Muscle layer of duodenum (tissue), 2 donors: ENCODE measurements at regions not wholly inside any gene's neighbourhood (a gene's known extent, or its start where the extent isn't known, plus 50 kb on each side); places are given as distances from the start of the nearest gene placed in this dataset.
"Not testable (repeated sequence)": the region's sequence is repeated elsewhere in the genome, so short reads cannot be mapped to it uniquely, and the experiment has no call there.

Experiments used
- H3K27ac ChIP-seq: one replicate; pipeline ENCODE4 v1.7.0; 2013; ENCODE audit warnings: mild to moderate bottlenecking, low read length
- H3K27me3 ChIP-seq: one replicate; pipeline ENCODE4 v1.7.0; 2013; ENCODE audit warnings: low read depth, mild to moderate bottlenecking, control low read depth, low read length
- H3K36me3 ChIP-seq, 2 donors: one replicate each; pipeline ENCODE4 v1.7.0; 2013; ENCODE audit warnings: low read length in 2 of 2, control low read depth in 1 of 2, mild to moderate bottlenecking in 1 of 2; ENCODE audit not compliant: insufficient read depth in 2 of 2, control insufficient read depth in 1 of 2
- H3K4me1 ChIP-seq, 2 donors: one replicate each; pipeline ENCODE4 v1.7.0; 2013; ENCODE audit warnings: low read length in 2 of 2, mild to moderate bottlenecking in 2 of 2, control low read depth in 1 of 2, moderate library complexity in 1 of 2; ENCODE audit not compliant: insufficient read depth in 2 of 2, control insufficient read depth in 1 of 2
- H3K4me3 ChIP-seq, 2 donors: one replicate each; pipeline ENCODE4 v1.7.0; 2013; ENCODE audit warnings: low read length in 2 of 2, low read depth in 1 of 2, mild to moderate bottlenecking in 1 of 2
- H3K9me3 ChIP-seq, 2 donors: one replicate each; pipeline ENCODE4 v1.7.0; 2013; ENCODE audit warnings: low read length in 2 of 2, control low read depth in 1 of 2, mild to moderate bottlenecking in 1 of 2; ENCODE audit not compliant: control insufficient read depth in 1 of 2
- donor health status: healthy.

- Histone ChIP-seq H3K4me1 (no peaks in the 10 kb centered on the region), H3K9me3 (no peaks in the 10 kb centered on the region), H3K4me3 (no peak overlapping the region), H3K36me3 (no peaks in the 10 kb centered on the region), H3K27me3 (no peaks in the 10 kb centered on the region), H3K27ac (no peak overlapping the region)
Measured at GRCh38 chr1:187725216-187725615, 896.5 kb downstream of the PLA2G4A start.

GRCh38 chr1:187733232-187733631 is 904.5 kb downstream of the PLA2G4A start:
- Histone ChIP-seq H3K9me3 (no peaks in the 10 kb centered on the region), H3K36me3 (no peaks in the 10 kb centered on the region), H3K27me3 (no peaks in the 10 kb centered on the region), H3K4me1 (no peaks in the 10 kb centered on the region), H3K4me3 (no peak overlapping the region), H3K27ac (no peak overlapping the region)

- Histone ChIP-seq H3K27me3 (no peaks in the 10 kb centered on the region), H3K4me3 (no peak overlapping the region), H3K36me3 (no peaks in the 10 kb centered on the region), H3K4me1 (no peaks in the 10 kb centered on the region), H3K9me3 (no peaks in the 10 kb centered on the region), H3K27ac (no peak overlapping the region)
Measured at GRCh38 chr1:187734427-187734826, 905.7 kb downstream of the PLA2G4A start.

- Histone ChIP-seq H3K4me1 (no peaks in the 10 kb centered on the region), H3K27me3 (no peaks in the 10 kb centered on the region), H3K4me3 (no peak overlapping the region), H3K36me3 (no peaks in the 10 kb centered on the region), H3K27ac (no peak overlapping the region), H3K9me3 (no peaks in the 10 kb centered on the region)
Measured at GRCh38 chr1:187744665-187745064, 915.9 kb downstream of the PLA2G4A start.

GRCh38 chr1:187755536-187755935 is 926.8 kb downstream of the PLA2G4A start:
- H3K27ac ChIP-seq = no peak overlapping the region
- no peak overlapping the region for H3K4me3 ChIP-seq
- H3K4me1 ChIP-seq = no peaks in the 10 kb centered on the region
- H3K27me3 ChIP-seq = no peaks in the 10 kb centered on the region
- no peaks in the 10 kb centered on the region for H3K9me3 ChIP-seq
- H3K36me3 ChIP-seq = no peaks in the 10 kb centered on the region

- not testable (repeated sequence) for H3K4me3 ChIP-seq, H3K9me3 ChIP-seq, H3K4me1 ChIP-seq, H3K27me3 ChIP-seq, H3K27ac ChIP-seq, H3K36me3 ChIP-seq
Measured at GRCh38 chr1:187756684-187757083, 927.9 kb downstream of the PLA2G4A start.

- H3K4me1 ChIP-seq = peaks cover 0 to 4% of the 10 kb centered on the region in 2 donors
- no peaks in the 10 kb centered on the region for H3K27me3 ChIP-seq
- H3K27ac ChIP-seq = no peak overlapping the region
- no peaks in the 10 kb centered on the region for H3K36me3 ChIP-seq
- no peak overlapping the region for H3K4me3 ChIP-seq
- H3K9me3 ChIP-seq = no peaks in the 10 kb centered on the region
Measured at GRCh38 chr1:187759825-187760333, 931.1 kb downstream of the PLA2G4A start.

GRCh38 chr1:187762118-187762517 is 933.4 kb downstream of the PLA2G4A start:
- Histone ChIP-seq H3K27ac (no peak overlapping the region), H3K9me3 (no peaks in the 10 kb centered on the region), H3K27me3 (no peaks in the 10 kb centered on the region)

GRCh38 chr1:187763465-187763864 is 934.7 kb downstream of the PLA2G4A start:
- H3K27me3 ChIP-seq = no peaks in the 10 kb centered on the region
- no peak overlapping the region for H3K27ac ChIP-seq
- peaks cover 0 to 4% of the 10 kb centered on the region in 2 donors for H3K4me1 ChIP-seq
- no peak overlapping the region for H3K4me3 ChIP-seq
- H3K36me3 ChIP-seq = no peaks in the 10 kb centered on the region
- no peaks in the 10 kb centered on the region for H3K9me3 ChIP-seq

More at GRCh38 chr1:187762118-187762517, 933.4 kb downstream of the PLA2G4A start:
- Histone ChIP-seq H3K4me1 (peaks cover 0 to 4% of the 10 kb centered on the region in 2 donors), H3K36me3 (no peaks in the 10 kb centered on the region), H3K4me3 (no peak overlapping the region)

- Histone ChIP-seq H3K4me1 (peaks cover 0 to 4% of the 10 kb centered on the region in 2 donors), H3K4me3 (no peak overlapping the region), H3K9me3 (no peaks in the 10 kb centered on the region), H3K36me3 (no peaks in the 10 kb centered on the region), H3K27ac (no peak overlapping the region), H3K27me3 (no peaks in the 10 kb centered on the region)
Measured at GRCh38 chr1:187763976-187764375, 935.2 kb downstream of the PLA2G4A start.

- no peaks in the 10 kb centered on the region for H3K27me3 ChIP-seq
- no peak overlapping the region for H3K27ac ChIP-seq
- no peaks in the 10 kb centered on the region for H3K36me3 ChIP-seq
- peaks cover 0 to 3% of the 10 kb centered on the region in 2 donors for H3K9me3 ChIP-seq
- no peaks in the 10 kb centered on the region for H3K4me1 ChIP-seq
- H3K4me3 ChIP-seq = no peak overlapping the region
Measured at GRCh38 chr1:187771396-187771795, 942.6 kb downstream of the PLA2G4A start.

- Histone ChIP-seq H3K27ac (no peak overlapping the region), H3K4me1 (no peaks in the 10 kb centered on the region), H3K4me3 (no peak overlapping the region), H3K27me3 (no peaks in the 10 kb centered on the region), H3K36me3 (no peaks in the 10 kb centered on the region), H3K9me3 (peaks cover 0 to 3% of the 10 kb centered on the region in 2 donors)
Measured at GRCh38 chr1:187773168-187773567, 944.4 kb downstream of the PLA2G4A start.
